Left renal cortex interstitium (tissue), 4 donors: ENCODE measurements at regions not wholly inside any gene's neighbourhood (a gene's known extent, or its start where the extent isn't known, plus 50 kb on each side); places are given as distances from the start of the nearest gene placed in this dataset.
"Not testable (repeated sequence)": the region's sequence is repeated elsewhere in the genome, so short reads cannot be mapped to it uniquely, and the experiment has no call there.

Source experiments
- DNase-seq, 4 donors: peaks; one replicate each; pipeline ENCODE4 v3.0.0-alpha.2; 2013; ENCODE audit warnings: low read depth in 4 of 4, low spot score in 2 of 4, missing footprints in 1 of 4

GRCh38 chr11:109668973-109669634 lies 247.1 kb downstream of the C11orf87 start:
- DNase-seq: no peak

GRCh38 chr11:109677231-109677630 lies 255.2 kb downstream of the C11orf87 start:
- no peak for DNase-seq

- no peak for DNase-seq
Measured at GRCh38 chr11:109677876-109678275, 255.9 kb downstream of the C11orf87 start.

GRCh38 chr11:109680127-109680526 lies 258.1 kb downstream of the C11orf87 start:
- no peak for DNase-seq

- DNase-seq: not testable (repeated sequence)
Measured at GRCh38 chr11:109682788-109683187, 260.8 kb downstream of the C11orf87 start.

GRCh38 chr11:109695696-109696095 lies 273.7 kb downstream of the C11orf87 start:
- no peak for DNase-seq

GRCh38 chr11:109696191-109696897 lies 274.4 kb downstream of the C11orf87 start:
- DNase-seq: no peak

- no peak for DNase-seq
Measured at GRCh38 chr11:109697140-109697843, 275.3 kb downstream of the C11orf87 start.

- no peak for DNase-seq
Measured at GRCh38 chr11:109698237-109698636, 276.2 kb downstream of the C11orf87 start.

- DNase-seq: no peak
Measured at GRCh38 chr11:109704432-109704831, 282.4 kb downstream of the C11orf87 start.

- no peak for DNase-seq
Measured at GRCh38 chr11:109706945-109707344, 285.0 kb downstream of the C11orf87 start.

GRCh38 chr11:109707411-109707810 lies 285.4 kb downstream of the C11orf87 start:
- DNase-seq: no peak

- no peak for DNase-seq
Measured at GRCh38 chr11:109708184-109708583, 286.2 kb downstream of the C11orf87 start.

GRCh38 chr11:109714444-109714843 lies 292.5 kb downstream of the C11orf87 start:
- not testable (repeated sequence) for DNase-seq

GRCh38 chr11:109715424-109715823 lies 293.4 kb downstream of the C11orf87 start:
- DNase-seq: not testable (repeated sequence)

GRCh38 chr11:109726061-109726460 lies 304.1 kb downstream of the C11orf87 start:
- no peak for DNase-seq

- DNase-seq: no peak
Measured at GRCh38 chr11:109728056-109728455, 306.1 kb downstream of the C11orf87 start.

GRCh38 chr11:109729761-109730160 lies 307.8 kb downstream of the C11orf87 start:
- DNase-seq: no peak

- no peak for DNase-seq
Measured at GRCh38 chr11:109730669-109731068, 308.7 kb downstream of the C11orf87 start.

- DNase-seq: no peak
Measured at GRCh38 chr11:109731451-109731850, 309.5 kb downstream of the C11orf87 start.

- DNase-seq: no peak
Measured at GRCh38 chr11:109733245-109733644, 311.3 kb downstream of the C11orf87 start.

- no peak for DNase-seq
Measured at GRCh38 chr11:109734566-109734965, 312.6 kb downstream of the C11orf87 start.
